HCT116 (cell line): ENCODE measurements at regions not wholly inside any gene's neighbourhood (a gene's known extent, or its start where the extent isn't known, plus 50 kb on each side); places are given as distances from the start of the nearest gene placed in this dataset.

Experiments used
- ATAC-seq: fragments of 200-7000 bp; cut with Tn5 transposase; 2 replicates; pipeline ENCODE4 v1.9.1; 2020; ENCODE audit warnings: mild to moderate bottlenecking, moderate library complexity
- BruUV-seq: library from RNA; stranded (reverse); fragments of 400-500 nt; replicated peaks from 2 replicates; lab custom pipeline; 2021; lab: Mats Ljungman, UMichigan
- CTCF ChIA-PET: fragments of 300-600 bp; sonication (Branson Sonifier 250); formaldehyde crosslinking; loops from one replicate; lab custom pipeline; 2021; ENCODE audit warnings: antibody characterized with exemption; lab: Charles Lee
- POLR2A ChIA-PET: fragments of 300-600, 350-600 bp; sonication (Branson Sonifier 250); formaldehyde crosslinking; loops from one replicate; lab custom pipeline; 2021; ENCODE audit warnings: antibody characterized with exemption; lab: Charles Lee
- RAD21 ChIA-PET, 2 experiments: fragments of 300-600 bp; sonication (Branson Sonifier 250); formaldehyde crosslinking; loops; one replicate each; lab custom pipeline; 2023; ENCODE audit warnings: low total read pairs in 2 of 2; ENCODE audit not compliant: uncharacterized antibody in 2 of 2, unreplicated experiment in 2 of 2, low non-redundant PET in 1 of 2; lab: Charles Lee
- DNase-seq: peaks from one replicate; pipeline ENCODE4 v3.0.0-alpha.2; 2010; ENCODE audit warnings: low read depth, low spot score
- H2AFZ ChIP-seq: fragments of 200-600 bp; shearing (Covaris generic), sonication (generic); 2 replicates; pipeline ENCODE4 v1.6.1; 2017; ENCODE audit warnings: low read depth, mixed run types, mixed read lengths, antibody characterized with exemption, low read length; ENCODE audit not compliant: poor library complexity, severe bottlenecking
- H3K27ac ChIP-seq: 2 replicates; pipeline ENCODE4 v1.5.1; 2012; ENCODE audit warnings: low read depth, low read length
- H3K27me3 ChIP-seq: fragments of 200-600 bp; sonication (generic); 2 replicates; pipeline ENCODE4 v1.6.1; 2016; ENCODE audit warnings: mixed run types, low read length, mixed read lengths; ENCODE audit not compliant: insufficient read depth
- H3K36me3 ChIP-seq, 2 experiments: fragments of 200-500 bp in 1 of 2; fragments of 200-600 bp in 1 of 2; sonication (Bioruptor generic) in 1 of 2; sonication (generic) in 1 of 2; 2 replicates each; pipeline versions ENCODE4 v1.5.1 to v1.6.1; 2014 to 2016; ENCODE audit warnings: low read length in 2 of 2, inconsistent platforms in 1 of 2, mixed read lengths in 1 of 2, mixed run types in 1 of 2; ENCODE audit not compliant: insufficient read depth in 2 of 2, control insufficient read depth in 1 of 2
- H3K4me1 ChIP-seq, 2 experiments: fragments of 200-600 bp in 1 of 2; sonication (generic) in 1 of 2; 2 replicates each; pipeline versions ENCODE4 v1.5.1 to v1.6.1; 2012 to 2017; ENCODE audit warnings: low read length in 2 of 2, inconsistent platforms in 1 of 2, mild to moderate bottlenecking in 1 of 2, mixed read lengths in 1 of 2, mixed run types in 1 of 2, moderate library complexity in 1 of 2; ENCODE audit not compliant: insufficient read depth in 2 of 2, control insufficient read depth in 1 of 2
- H3K4me2 ChIP-seq: fragments of 200-600 bp; sonication (generic); 2 replicates; pipeline ENCODE4 v1.6.1; 2017; ENCODE audit warnings: mixed run types, low read length, mixed read lengths
- H3K4me3 ChIP-seq, 2 experiments: fragments of 200-600 bp in 1 of 2; sonication (generic) in 1 of 2; replicated peaks in 1 of 2; 2 replicates each; pipeline ENCODE4 v1.5.1; 2011 to 2016; ENCODE audit warnings: low read length in 2 of 2, control low read depth in 1 of 2, low read depth in 1 of 2, mild to moderate bottlenecking in 1 of 2, mixed read lengths in 1 of 2, mixed run types in 1 of 2
- H3K79me2 ChIP-seq: fragments of 200-600 bp; sonication (generic); 2 replicates; pipeline ENCODE4 v1.6.1; 2017; ENCODE audit warnings: mild to moderate bottlenecking, mixed run types, low read length, moderate library complexity, mixed read lengths; ENCODE audit not compliant: insufficient read depth
- H3K9ac ChIP-seq: fragments of 200-600 bp; sonication (generic); 2 replicates; pipeline ENCODE4 v1.6.1; 2016; ENCODE audit warnings: low read length, mixed read lengths
- H3K9me2 ChIP-seq: fragments of 200-600 bp; sonication (generic), shearing (Covaris generic); 2 replicates; pipeline ENCODE4 v1.6.1; 2017; ENCODE audit warnings: mixed run types, mild to moderate bottlenecking, moderate library complexity; ENCODE audit not compliant: insufficient read depth
- H3K9me3 ChIP-seq, 2 experiments: fragments of 200-500 bp in 1 of 2; fragments of 200-600 bp in 1 of 2; sonication (Bioruptor generic) in 1 of 2; sonication (generic) in 1 of 2; 2 replicates each; pipeline ENCODE4 v1.6.1; 2014 to 2017; ENCODE audit warnings: low read length in 2 of 2, mixed read lengths in 2 of 2, inconsistent platforms in 1 of 2, low read depth in 1 of 2, mild to moderate bottlenecking in 1 of 2, mixed run types in 1 of 2, moderate library complexity in 1 of 2; ENCODE audit not compliant: control insufficient read depth in 1 of 2, insufficient read depth in 1 of 2
- H4K20me1 ChIP-seq: fragments of 200-600 bp; sonication (generic), shearing (Covaris generic); 2 replicates; pipeline ENCODE4 v1.6.1; 2017; ENCODE audit warnings: mixed run types, mild to moderate bottlenecking, moderate library complexity; ENCODE audit not compliant: insufficient read depth
- CBX3 ChIP-seq: IDR thresholded peaks from 2 replicates; pipeline ENCODE4 v1.6.1; 2012; ENCODE audit warnings: low read depth
- CTCF ChIP-seq, 3 experiments: fragments of 200-600 bp in 1 of 3; sonication (generic) in 1 of 3; IDR thresholded peaks in 2 of 3; conservative IDR thresholded peaks in 1 of 3; 2 replicates each; pipeline ENCODE4 v1.5.1; 2012 to 2017; ENCODE audit warnings: low read depth in 2 of 3, low read length in 2 of 3, antibody characterized with exemption in 1 of 3, borderline replicate concordance in 1 of 3, control low read depth in 1 of 3, mild to moderate bottlenecking in 1 of 3, mixed read lengths in 1 of 3, mixed run types in 1 of 3, moderate library complexity in 1 of 3; ENCODE audit not compliant: insufficient read depth in 1 of 3
- ELF1 ChIP-seq: IDR thresholded peaks from 2 replicates; pipeline ENCODE4 v1.6.1; 2012; ENCODE audit warnings: low read depth, borderline replicate concordance
- FOSL1 ChIP-seq: IDR thresholded peaks from 2 replicates; pipeline ENCODE4 v1.6.1; 2012; ENCODE audit warnings: low read depth
- JUND ChIP-seq: IDR thresholded peaks from 2 replicates; pipeline ENCODE4 v1.6.1; 2012
- RAD21 ChIP-seq: IDR thresholded peaks from 2 replicates; pipeline ENCODE4 v1.6.1; 2012; ENCODE audit warnings: low read depth, mild to moderate bottlenecking
- TCF7L2 ChIP-seq: IDR thresholded peaks from 2 replicates; pipeline ENCODE4 v1.7.0; 2011; ENCODE audit warnings: borderline replicate concordance, inconsistent platforms; ENCODE audit not compliant: insufficient read depth, insufficient read length; ENCODE audit errors: extremely low read depth
- ZBTB33 ChIP-seq: IDR thresholded peaks from 2 replicates; pipeline ENCODE4 v1.6.1; 2011; ENCODE audit warnings: mild to moderate bottlenecking, low read length, moderate library complexity; ENCODE audit not compliant: insufficient replicate concordance; ENCODE audit errors: extremely low read depth
- ZFX ChIP-seq: fragments of 450-650 bp; IDR thresholded peaks from 2 replicates; pipeline ENCODE4 v1.6.1; 2017
- ZNF274 ChIP-seq: fragments of 200-500 bp; sonication (Bioruptor generic); IDR thresholded peaks from 2 replicates; pipeline ENCODE4 v1.6.1; 2014; ENCODE audit warnings: mild to moderate bottlenecking, low read depth, low read length, inconsistent platforms
- intact Hi-C: fragments of 100-400 bp; cut with micrococcal nuclease; formaldehyde crosslinking; loops from 2 replicates; pipeline ENCODE4 v1.10.0; 2022
- TF ChIP-seq, protein P1 (sequence below): IDR thresholded peaks from 2 replicates; pipeline ENCODE4 v1.6.1; 2012

GRCh38 chr18:68467329-68467728 is 247.6 kb downstream of the TMX3 start:
- Histone ChIP-seq H3K36me3 (no peaks in the 10 kb centered on the region), H3K27ac (no peak overlapping the region), H4K20me1 (no peaks in the 10 kb centered on the region), H3K9ac (no peak overlapping the region), H3K27me3 (no peaks in the 10 kb centered on the region), H3K4me1 (no peaks in the 10 kb centered on the region), H2AFZ (no peak overlapping the region), H3K9me3 (peaks cover 5 to 9% of the 10 kb centered on the region in 2 experiments; a peak in 2 of 4 replicates), H3K79me2 (no peaks in the 10 kb centered on the region), H3K4me3 (no peak overlapping the region), H3K9me2 (no peaks in the 10 kb centered on the region), H3K4me2 (no peak overlapping the region)
- ChIA-PET CTCF (no interaction called here), RAD21 (no interaction called here), POLR2A (no interaction called here)
- no TSS peak for BruUV-seq
- DNase-seq (no peak), ATAC-seq (no peak)
- no peak for TF ChIP-seq ELF1
- no peak for TF ChIP-seq ZNF274
- no peak for TF ChIP-seq FOSL1
- TF ChIP-seq, protein P1, sequence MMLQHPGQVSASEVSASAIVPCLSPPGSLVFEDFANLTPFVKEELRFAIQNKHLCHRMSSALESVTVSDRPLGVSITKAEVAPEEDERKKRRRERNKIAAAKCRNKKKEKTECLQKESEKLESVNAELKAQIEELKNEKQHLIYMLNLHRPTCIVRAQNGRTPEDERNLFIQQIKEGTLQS: no peak
- no peak for TF ChIP-seq JUND
- TF ChIP-seq TCF7L2: no peak
- TF ChIP-seq CTCF (IDR thresholded peaks at IDR 0.05 in 2 of 3, conservative IDR thresholded peaks at IDR 0.05 in 1 of 3; ENCODE audit: borderline replicate concordance in 1 of 3, insufficient read depth in 1 of 3, low read depth in 2 of 3, low read length in 2 of 3): no peak
- TF ChIP-seq ZBTB33: no peak
- no peak for TF ChIP-seq CBX3
- no peak for TF ChIP-seq ZFX
- no peak for TF ChIP-seq RAD21
- intact Hi-C loops: no loop called here
